Testis (tissue), 2 donors: ENCODE measurements at regions not wholly inside any gene's neighbourhood (a gene's known extent, or its start where the extent isn't known, plus 50 kb on each side); places are given as distances from the start of the nearest gene placed in this dataset.
A peak's percentile ranks its signal among the peaks of the same experiment; 100 is the strongest.

ENCODE experiments used
- DNase-seq: peaks from one replicate; pipeline ENCODE4 v3.0.0-alpha.2; 2019
- H3K27ac ChIP-seq, 2 donors: fragments of 200-600 bp; sonication (generic); one replicate each; pipeline ENCODE4 v1.5.1; 2019
- H3K27me3 ChIP-seq: fragments of 200-600 bp; sonication (generic); one replicate; pipeline ENCODE4 v1.5.1; 2019
- H3K36me3 ChIP-seq: fragments of 200-600 bp; sonication (generic); one replicate; pipeline ENCODE4 v1.5.1; 2017; ENCODE audit warnings: low read depth; ENCODE audit errors: missing control alignments
- H3K4me1 ChIP-seq: fragments of 200-600 bp; sonication (generic); one replicate; pipeline ENCODE4 v1.5.1; 2019
- H3K4me3 ChIP-seq, 2 donors: fragments of 200-600 bp; sonication (generic); one replicate each; pipeline ENCODE4 v1.5.1; 2017 to 2019
- H3K9me3 ChIP-seq: fragments of 200-600 bp; sonication (generic); one replicate; pipeline ENCODE4 v1.5.1; 2017
- POLR2A ChIP-seq: fragments of 450-650 bp; IDR thresholded peaks from one replicate; pipeline ENCODE4 v1.6.1; 2017; ENCODE audit warnings: antibody characterized with exemption, mild to moderate bottlenecking, moderate library complexity
- WGBS, 2 donors: methylation state at CpG; one replicate each; pipeline ENCODE4 v1.1.5; 2018; 5-methylcytosine and 5-hydroxymethylcytosine counted together
- intact Hi-C: fragments of 100-400 bp; cut with DNase I; formaldehyde crosslinking; loops from one replicate; pipeline ENCODE4 v1.15.1; 2023; ENCODE audit warnings: low total_unique reads
- TF ChIP-seq, protein P1 (sequence below), 3 experiments: fragments of 450-650 bp in 2 of 3; fragments of 200-600 bp in 1 of 3; sonication (generic) in 1 of 3; IDR thresholded peaks; one replicate each; pipeline ENCODE4 v1.5.1; 2016 to 2019; ENCODE audit warnings: antibody characterized with exemption in 3 of 3, mild to moderate bottlenecking in 2 of 3, moderate library complexity in 1 of 3

GRCh38 chr12:62170241-62170640 lies 90.0 kb upstream of the USP15 start:
- Histone ChIP-seq H3K36me3 (no peaks in the 10 kb centered on the region), H3K27me3 (no peaks in the 10 kb centered on the region), H3K4me1 (no peaks in the 10 kb centered on the region), H3K27ac (no peak overlapping the region), H3K9me3 (no peaks in the 10 kb centered on the region), H3K4me3 (no peak overlapping the region)
- 92 to 97% methylated on average over 1 of the region's 1 CpG for WGBS, 2 donors
- no peak for DNase-seq
- TF ChIP-seq, protein P1, sequence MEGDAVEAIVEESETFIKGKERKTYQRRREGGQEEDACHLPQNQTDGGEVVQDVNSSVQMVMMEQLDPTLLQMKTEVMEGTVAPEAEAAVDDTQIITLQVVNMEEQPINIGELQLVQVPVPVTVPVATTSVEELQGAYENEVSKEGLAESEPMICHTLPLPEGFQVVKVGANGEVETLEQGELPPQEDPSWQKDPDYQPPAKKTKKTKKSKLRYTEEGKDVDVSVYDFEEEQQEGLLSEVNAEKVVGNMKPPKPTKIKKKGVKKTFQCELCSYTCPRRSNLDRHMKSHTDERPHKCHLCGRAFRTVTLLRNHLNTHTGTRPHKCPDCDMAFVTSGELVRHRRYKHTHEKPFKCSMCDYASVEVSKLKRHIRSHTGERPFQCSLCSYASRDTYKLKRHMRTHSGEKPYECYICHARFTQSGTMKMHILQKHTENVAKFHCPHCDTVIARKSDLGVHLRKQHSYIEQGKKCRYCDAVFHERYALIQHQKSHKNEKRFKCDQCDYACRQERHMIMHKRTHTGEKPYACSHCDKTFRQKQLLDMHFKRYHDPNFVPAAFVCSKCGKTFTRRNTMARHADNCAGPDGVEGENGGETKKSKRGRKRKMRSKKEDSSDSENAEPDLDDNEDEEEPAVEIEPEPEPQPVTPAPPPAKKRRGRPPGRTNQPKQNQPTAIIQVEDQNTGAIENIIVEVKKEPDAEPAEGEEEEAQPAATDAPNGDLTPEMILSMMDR (IDR thresholded peaks at IDR 0.05), result no peak
- no peak for TF ChIP-seq POLR2A
- intact Hi-C loops, result no loop called here

- DNase-seq, result no peak
Measured at GRCh38 chr12:62190689-62191490, 69.3 kb upstream of the USP15 start.

GRCh38 chr12:62191491-62192179 lies 68.6 kb upstream of the USP15 start:
- Histone ChIP-seq H3K9me3 (no peaks in the 10 kb centered on the region), H3K4me1 (peaks cover 23% of the 10 kb centered on the region), H3K27ac (no peak overlapping the region), H3K4me3 (peak overlapping the region; percentile 25 to 50), H3K36me3 (no peaks in the 10 kb centered on the region), H3K27me3 (no peaks in the 10 kb centered on the region)
- WGBS, 2 donors, result 0% methylated on average over 41 of the region's 41 CpGs
- DNase-seq, result peak; percentile 31
- TF ChIP-seq, protein P1 (IDR thresholded peaks at IDR 0.05), result no peak
- no peak for TF ChIP-seq POLR2A
- intact Hi-C loops, result no loop called here

More at GRCh38 chr12:62190689-62191490, 69.3 kb upstream of the USP15 start:
- TF ChIP-seq, protein P1 (IDR thresholded peaks at IDR 0.05), result no peak
- TF ChIP-seq POLR2A, result no peak
- H3K36me3 ChIP-seq, result no peaks in the 10 kb centered on the region
- H3K4me3 ChIP-seq, result peak overlapping the region; percentile 25 to 50
- intact Hi-C loops, result no loop called here
- no peak overlapping the region for H3K27ac ChIP-seq
- H3K4me1 ChIP-seq, result peaks cover 23% of the 10 kb centered on the region
- no peaks in the 10 kb centered on the region for H3K27me3 ChIP-seq
- 3 to 5% methylated on average over 34 to 61 of the region's 61 CpGs for WGBS, 2 donors
- no peaks in the 10 kb centered on the region for H3K9me3 ChIP-seq

- Histone ChIP-seq H3K27ac (no peak overlapping the region), H3K4me1 (peaks cover 23% of the 10 kb centered on the region), H3K27me3 (no peaks in the 10 kb centered on the region), H3K9me3 (no peaks in the 10 kb centered on the region), H3K4me3 (peak overlapping the region; percentile 22 to 50), H3K36me3 (no peaks in the 10 kb centered on the region)
- DNase-seq, result peak; percentile 74
- no peak for TF ChIP-seq POLR2A
- TF ChIP-seq, protein P1 (IDR thresholded peaks at IDR 0.05), result peak; percentile 49 to 56 (median 51)
- intact Hi-C loops, result no loop called here
- WGBS, 2 donors, result 0% methylated on average over 29 to 34 of the region's 34 CpGs
Measured at GRCh38 chr12:62192180-62192902, 67.9 kb upstream of the USP15 start.
